ENCODE measurements at regions not wholly inside any gene's neighbourhood (a gene's known extent, or its start where the extent isn't known, plus 50 kb on each side); places are given as distances from the start of the nearest gene placed in this dataset.
"Not testable (repeated sequence)": the region's sequence is repeated elsewhere in the genome, so short reads cannot be mapped to it uniquely, and the experiment has no call there.

GRCh38 chr6:85063611-85064010 is 299.2 kb upstream of the TBX18 start:
- no peak for DNase-seq
- in situ Hi-C loops (cut with MboI; ENCODE audit: low pct_unique_long_range_greater_than_20kb, low sequenced_read_pairs) = no loop called here

GRCh38 chr6:85062884-85063283 is 298.5 kb upstream of the TBX18 start:
- in situ Hi-C loops (cut with MboI; ENCODE audit: low pct_unique_long_range_greater_than_20kb, low sequenced_read_pairs) = no loop called here

GRCh38 chr6:85058806-85059205 is 294.4 kb upstream of the TBX18 start:
- in situ Hi-C loops (cut with MboI; ENCODE audit: low pct_unique_long_range_greater_than_20kb, low sequenced_read_pairs) = no loop called here
- no peak for DNase-seq

More at GRCh38 chr6:85062884-85063283, 298.5 kb upstream of the TBX18 start:
- no peak for DNase-seq

GRCh38 chr6:85050149-85050548 is 285.8 kb upstream of the TBX18 start:
- in situ Hi-C loops (cut with MboI; ENCODE audit: low pct_unique_long_range_greater_than_20kb, low sequenced_read_pairs) = no loop called here
- DNase-seq = no peak

- in situ Hi-C loops (cut with MboI; ENCODE audit: low pct_unique_long_range_greater_than_20kb, low sequenced_read_pairs) = no loop called here
Observed at GRCh38 chr6:85049282-85049681, 284.9 kb upstream of the TBX18 start.

GRCh38 chr6:85047818-85048217 is 283.4 kb upstream of the TBX18 start:
- no peak for DNase-seq
- in situ Hi-C loops (cut with MboI; ENCODE audit: low pct_unique_long_range_greater_than_20kb, low sequenced_read_pairs) = no loop called here

More at GRCh38 chr6:85049282-85049681, 284.9 kb upstream of the TBX18 start:
- DNase-seq = no peak

GRCh38 chr6:85045767-85046166 is 281.4 kb upstream of the TBX18 start:
- in situ Hi-C loops (cut with MboI; ENCODE audit: low pct_unique_long_range_greater_than_20kb, low sequenced_read_pairs) = not testable (repeated sequence)

GRCh38 chr6:85044361-85044760 is 280.0 kb upstream of the TBX18 start:
- in situ Hi-C loops (cut with MboI; ENCODE audit: low pct_unique_long_range_greater_than_20kb, low sequenced_read_pairs) = no loop called here
- no peak for DNase-seq

More at GRCh38 chr6:85045767-85046166, 281.4 kb upstream of the TBX18 start:
- DNase-seq = not testable (repeated sequence)

- in situ Hi-C loops (cut with MboI; ENCODE audit: low pct_unique_long_range_greater_than_20kb, low sequenced_read_pairs) = no loop called here
- peak; percentile 26 for DNase-seq
Observed at GRCh38 chr6:85041376-85041775, 277.0 kb upstream of the TBX18 start.

- no peak for DNase-seq
- in situ Hi-C loops (cut with MboI; ENCODE audit: low pct_unique_long_range_greater_than_20kb, low sequenced_read_pairs) = no loop called here
Observed at GRCh38 chr6:85037221-85037620, 272.8 kb upstream of the TBX18 start.

- no peak for DNase-seq
- in situ Hi-C loops (cut with MboI; ENCODE audit: low pct_unique_long_range_greater_than_20kb, low sequenced_read_pairs) = no loop called here
Observed at GRCh38 chr6:85035766-85036165, 271.4 kb upstream of the TBX18 start.

- DNase-seq = no peak
- in situ Hi-C loops (cut with MboI; ENCODE audit: low pct_unique_long_range_greater_than_20kb, low sequenced_read_pairs) = no loop called here
Observed at GRCh38 chr6:85033547-85033946, 269.1 kb upstream of the TBX18 start.

GRCh38 chr6:85026021-85026420 is 261.6 kb upstream of the TBX18 start:
- in situ Hi-C loops (cut with MboI; ENCODE audit: low pct_unique_long_range_greater_than_20kb, low sequenced_read_pairs) = no loop called here
- DNase-seq = no peak

GRCh38 chr6:85023721-85024120 is 259.3 kb upstream of the TBX18 start:
- no peak for DNase-seq
- in situ Hi-C loops (cut with MboI; ENCODE audit: low pct_unique_long_range_greater_than_20kb, low sequenced_read_pairs) = no loop called here

GRCh38 chr6:85017352-85017751 is 253.0 kb upstream of the TBX18 start:
- DNase-seq = no peak

GRCh38 chr6:85016726-85017125 is 252.3 kb upstream of the TBX18 start:
- in situ Hi-C loops (cut with MboI; ENCODE audit: low pct_unique_long_range_greater_than_20kb, low sequenced_read_pairs) = no loop called here
- DNase-seq = no peak

More at GRCh38 chr6:85017352-85017751, 253.0 kb upstream of the TBX18 start:
- in situ Hi-C loops (cut with MboI; ENCODE audit: low pct_unique_long_range_greater_than_20kb, low sequenced_read_pairs) = no loop called here

GRCh38 chr6:85015396-85015990 is 251.1 kb upstream of the TBX18 start:
- peak; percentile 18 for DNase-seq
- in situ Hi-C loops (cut with MboI; ENCODE audit: low pct_unique_long_range_greater_than_20kb, low sequenced_read_pairs) = no loop called here

GRCh38 chr6:85010865-85011264 is 246.5 kb upstream of the TBX18 start:
- in situ Hi-C loops (cut with MboI; ENCODE audit: low pct_unique_long_range_greater_than_20kb, low sequenced_read_pairs) = no loop called here
- DNase-seq = no peak

- DNase-seq = no peak
- in situ Hi-C loops (cut with MboI; ENCODE audit: low pct_unique_long_range_greater_than_20kb, low sequenced_read_pairs) = no loop called here
Observed at GRCh38 chr6:85008296-85009009, 244.1 kb upstream of the TBX18 start.

GRCh38 chr6:85006362-85006761 is 242.0 kb upstream of the TBX18 start:
- in situ Hi-C loops (cut with MboI; ENCODE audit: low pct_unique_long_range_greater_than_20kb, low sequenced_read_pairs) = no loop called here
- DNase-seq = no peak

- DNase-seq = no peak
- in situ Hi-C loops (cut with MboI; ENCODE audit: low pct_unique_long_range_greater_than_20kb, low sequenced_read_pairs) = no loop called here
Observed at GRCh38 chr6:85005494-85005893, 241.1 kb upstream of the TBX18 start.
